NCI-H1048 (cell line): ENCODE measurements at regions not wholly inside any gene's neighbourhood (a gene's known extent, or its start where the extent isn't known, plus 50 kb on each side); places are given as distances from the start of the nearest gene placed in this dataset.
"Not testable (repeated sequence)": the region's sequence is repeated elsewhere in the genome, so short reads cannot be mapped to it uniquely, and the experiment has no call there.

Source experiments
- DNase-seq: peaks from one replicate; lab custom pipeline; 2025; lab: John Stamatoyannopoulos, UW

GRCh38 chr17:53490447-53490968 is 332.2 kb upstream of the KIF2B start:
- DNase-seq, result no peak

- no peak for DNase-seq
These were observed 339.0 kb upstream of the KIF2B start for GRCh38 chr17:53483704-53484103.

GRCh38 chr17:53475002-53475401 is 347.7 kb upstream of the KIF2B start:
- DNase-seq, result no peak

GRCh38 chr17:53472586-53472985 is 350.1 kb upstream of the KIF2B start:
- no peak for DNase-seq

- peak; percentile 53 for DNase-seq
These were observed 351.2 kb upstream of the KIF2B start for GRCh38 chr17:53471514-53471913.

GRCh38 chr17:53470626-53471025 is 352.1 kb upstream of the KIF2B start:
- DNase-seq, result no peak

- DNase-seq, result no peak
These were observed 356.0 kb upstream of the KIF2B start for GRCh38 chr17:53466733-53467132.

- DNase-seq, result not testable (repeated sequence)
These were observed 358.3 kb upstream of the KIF2B start for GRCh38 chr17:53464396-53464795.

- no peak for DNase-seq
These were observed 359.4 kb upstream of the KIF2B start for GRCh38 chr17:53463363-53463762.

- DNase-seq, result no peak
These were observed 360.3 kb upstream of the KIF2B start for GRCh38 chr17:53462393-53462811.

GRCh38 chr17:53455943-53456342 is 366.8 kb upstream of the KIF2B start:
- DNase-seq, result not testable (repeated sequence)

- DNase-seq, result no peak
These were observed 368.4 kb upstream of the KIF2B start for GRCh38 chr17:53454337-53454736.

- DNase-seq, result no peak
These were observed 373.4 kb upstream of the KIF2B start for GRCh38 chr17:53449324-53449723.

GRCh38 chr17:53428913-53429312 is 393.8 kb upstream of the KIF2B start:
- no peak for DNase-seq

- DNase-seq, result no peak
These were observed 396.2 kb upstream of the KIF2B start for GRCh38 chr17:53426505-53426904.

GRCh38 chr17:53420035-53420641 is 402.6 kb upstream of the KIF2B start:
- DNase-seq, result no peak

GRCh38 chr17:53409588-53409987 is 413.1 kb upstream of the KIF2B start:
- DNase-seq, result no peak

- no peak for DNase-seq
These were observed 415.8 kb upstream of the KIF2B start for GRCh38 chr17:53406907-53407306.

GRCh38 chr17:53391197-53391596 is 431.5 kb upstream of the KIF2B start:
- DNase-seq, result no peak

- no peak for DNase-seq
These were observed 432.2 kb upstream of the KIF2B start for GRCh38 chr17:53390575-53390974.

GRCh38 chr17:53387745-53388144 is 435.0 kb upstream of the KIF2B start:
- no peak for DNase-seq

GRCh38 chr17:53353919-53354351 is 468.8 kb upstream of the KIF2B start:
- peak; percentile 34 for DNase-seq

GRCh38 chr17:53344778-53345177 is 477.9 kb upstream of the KIF2B start:
- no peak for DNase-seq

- no peak for DNase-seq
These were observed 486.4 kb upstream of the KIF2B start for GRCh38 chr17:53336281-53336680.
